ENCODE measurements at regions not wholly inside any gene's neighbourhood (a gene's known extent, or its start where the extent isn't known, plus 50 kb on each side); places are given as distances from the start of the nearest gene placed in this dataset.
"Not testable (repeated sequence)": the region's sequence is repeated elsewhere in the genome, so short reads cannot be mapped to it uniquely, and the experiment has no call there.

GRCh38 chr2:147045113-147045512 lies 799.7 kb upstream of the ACVR2A start:
- DNase-seq = peak; percentile 53

DNA sequence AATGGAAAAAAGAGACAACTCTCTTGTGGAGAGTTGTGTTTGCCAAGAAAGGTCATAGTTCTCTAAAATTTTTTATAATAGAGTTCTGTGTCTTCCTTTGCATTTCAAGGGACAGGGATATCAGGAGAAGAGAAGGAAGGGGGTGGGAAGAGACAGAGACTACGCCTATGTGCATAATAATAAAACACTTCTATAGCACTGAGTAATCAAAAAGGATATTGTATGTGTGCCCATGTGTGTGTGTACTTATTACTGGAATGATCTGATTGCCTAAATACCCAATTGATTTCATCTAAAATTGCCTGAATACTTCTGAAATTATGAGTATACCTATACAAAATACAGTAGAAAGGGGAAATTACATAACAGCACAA lies 803.7 kb upstream of the ACVR2A start:
- no peak for DNase-seq

DNA sequence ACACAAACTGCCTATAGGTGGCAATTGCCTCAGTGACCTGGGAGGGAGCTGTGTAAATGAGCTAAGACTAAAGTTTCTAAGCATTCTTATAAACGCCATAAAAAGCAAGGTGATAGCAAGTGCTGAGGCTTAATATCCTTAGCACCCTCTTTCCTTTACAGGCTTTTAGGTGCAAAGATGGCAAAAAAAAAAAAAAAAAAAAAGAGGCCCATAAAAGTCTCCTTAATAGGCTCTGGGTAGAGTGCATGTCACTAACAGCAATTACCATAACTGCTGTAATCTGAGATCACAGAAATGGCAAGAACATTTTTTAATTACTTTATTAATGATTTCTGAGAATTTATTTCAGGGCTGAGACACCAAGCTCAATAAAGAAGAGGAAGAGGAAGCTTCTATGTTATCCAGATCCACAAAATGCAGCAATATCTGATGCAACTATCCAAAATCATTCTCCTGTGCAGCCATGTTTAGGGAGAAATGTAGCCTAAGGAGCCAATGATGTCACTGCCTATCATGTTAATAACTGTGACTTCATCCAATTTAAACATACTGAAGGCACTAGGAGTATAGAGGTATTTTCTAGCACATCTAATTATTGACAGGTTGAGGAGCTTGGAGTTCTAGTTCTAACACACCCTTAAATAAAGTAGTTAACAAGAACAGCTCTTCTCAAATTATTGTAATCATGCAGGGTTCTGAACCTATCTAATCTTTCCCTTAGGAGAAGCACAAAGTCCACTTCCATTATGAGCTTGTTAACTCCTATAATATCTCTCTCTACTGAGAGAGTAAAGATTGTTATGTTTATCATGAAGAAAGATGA lies 804.3 kb upstream of the ACVR2A start:
- no peak for DNase-seq

- no peak for DNase-seq
These were observed 807.8 kb upstream of the ACVR2A start for GRCh38 chr2:147037048-147037447.

- peak; percentile 53 for DNase-seq
These were observed 811.8 kb upstream of the ACVR2A start for GRCh38 chr2:147033044-147033443.

DNA sequence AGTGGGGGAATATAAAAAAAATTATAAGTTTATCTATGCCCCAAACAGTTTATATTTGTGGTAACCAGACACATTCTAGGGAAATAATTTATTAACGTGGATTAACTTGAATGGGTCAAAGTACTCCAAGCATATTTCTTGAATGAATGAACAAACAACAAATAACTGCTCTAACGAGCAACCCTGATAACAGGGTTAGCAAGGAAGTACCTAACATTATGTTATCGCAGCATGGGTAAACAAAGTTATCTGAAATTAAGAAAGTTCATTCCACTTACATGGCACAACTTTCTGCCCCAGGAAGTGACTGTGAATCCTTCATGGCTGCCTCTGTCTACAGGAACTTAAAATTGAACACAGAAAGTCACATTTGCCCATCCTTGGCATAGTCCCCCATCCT lies 812.9 kb upstream of the ACVR2A start:
- no peak for DNase-seq

DNA sequence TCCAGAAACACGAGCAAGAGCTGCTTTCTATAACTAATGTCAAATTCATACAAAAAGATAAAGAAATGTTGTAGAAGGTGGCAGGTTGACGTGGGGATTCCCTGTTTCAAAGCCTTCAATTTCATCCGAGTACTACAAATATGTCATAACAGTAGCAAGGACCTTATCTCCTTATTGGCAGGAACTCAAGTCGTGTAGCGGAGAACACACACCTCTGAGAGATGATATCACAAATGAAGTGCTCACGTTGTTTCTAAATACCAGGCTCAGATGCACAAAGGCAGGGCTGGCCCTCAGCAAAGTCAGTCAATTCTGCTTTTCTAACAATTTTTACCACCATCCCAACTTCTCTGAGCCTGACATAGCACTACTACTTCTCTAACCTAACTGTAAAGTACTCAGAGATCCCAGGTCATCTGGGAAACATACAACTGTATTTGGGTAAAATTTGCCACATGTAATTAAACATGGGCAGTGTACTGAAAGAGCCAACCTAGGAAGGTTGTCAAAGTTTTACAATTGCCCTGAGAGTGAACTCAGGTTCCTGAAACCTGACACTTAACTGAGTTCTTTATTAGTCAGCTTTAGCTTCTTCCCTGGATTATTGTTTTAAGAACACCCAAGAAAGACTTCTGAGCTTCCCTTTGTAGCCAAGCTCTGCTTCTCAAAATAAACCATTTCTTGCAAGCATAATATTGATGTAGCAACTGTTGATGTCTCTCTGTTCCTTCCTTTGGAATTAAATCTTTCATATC lies 813.7 kb upstream of the ACVR2A start:
- DNase-seq = no peak

- DNase-seq = no peak
These were observed 817.4 kb upstream of the ACVR2A start for GRCh38 chr2:147027436-147027835.

DNA sequence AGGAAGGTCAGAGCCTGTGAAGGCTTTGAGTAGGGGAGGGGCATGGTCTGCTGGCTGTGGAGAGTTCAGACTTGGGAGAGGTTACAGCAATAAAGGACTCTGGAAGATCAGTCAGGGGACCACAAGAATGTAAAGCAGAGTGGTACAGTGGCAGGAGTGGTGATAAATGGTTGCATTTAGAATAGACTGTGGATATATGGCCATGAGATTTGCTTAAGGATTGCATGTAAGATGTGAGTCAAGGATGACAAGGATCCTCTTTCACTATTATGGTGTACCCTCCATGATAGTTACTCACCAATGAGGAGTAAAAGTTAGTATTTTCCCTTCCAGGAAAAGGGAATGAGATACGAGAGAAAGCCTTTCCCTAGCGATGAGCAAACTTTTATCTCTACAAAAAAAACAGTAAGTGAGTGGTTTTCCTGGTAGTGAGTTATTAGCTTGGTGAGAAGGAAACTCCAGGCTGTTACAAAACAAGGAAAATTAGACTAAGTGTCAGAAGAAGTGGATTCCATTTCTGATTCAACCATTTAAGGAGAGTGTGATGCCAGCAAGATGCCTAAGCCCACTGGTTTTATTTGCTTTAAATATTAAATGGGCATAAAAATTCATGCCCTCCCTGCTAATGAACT lies 818.0 kb upstream of the ACVR2A start:
- DNase-seq = peak; percentile 88

DNA sequence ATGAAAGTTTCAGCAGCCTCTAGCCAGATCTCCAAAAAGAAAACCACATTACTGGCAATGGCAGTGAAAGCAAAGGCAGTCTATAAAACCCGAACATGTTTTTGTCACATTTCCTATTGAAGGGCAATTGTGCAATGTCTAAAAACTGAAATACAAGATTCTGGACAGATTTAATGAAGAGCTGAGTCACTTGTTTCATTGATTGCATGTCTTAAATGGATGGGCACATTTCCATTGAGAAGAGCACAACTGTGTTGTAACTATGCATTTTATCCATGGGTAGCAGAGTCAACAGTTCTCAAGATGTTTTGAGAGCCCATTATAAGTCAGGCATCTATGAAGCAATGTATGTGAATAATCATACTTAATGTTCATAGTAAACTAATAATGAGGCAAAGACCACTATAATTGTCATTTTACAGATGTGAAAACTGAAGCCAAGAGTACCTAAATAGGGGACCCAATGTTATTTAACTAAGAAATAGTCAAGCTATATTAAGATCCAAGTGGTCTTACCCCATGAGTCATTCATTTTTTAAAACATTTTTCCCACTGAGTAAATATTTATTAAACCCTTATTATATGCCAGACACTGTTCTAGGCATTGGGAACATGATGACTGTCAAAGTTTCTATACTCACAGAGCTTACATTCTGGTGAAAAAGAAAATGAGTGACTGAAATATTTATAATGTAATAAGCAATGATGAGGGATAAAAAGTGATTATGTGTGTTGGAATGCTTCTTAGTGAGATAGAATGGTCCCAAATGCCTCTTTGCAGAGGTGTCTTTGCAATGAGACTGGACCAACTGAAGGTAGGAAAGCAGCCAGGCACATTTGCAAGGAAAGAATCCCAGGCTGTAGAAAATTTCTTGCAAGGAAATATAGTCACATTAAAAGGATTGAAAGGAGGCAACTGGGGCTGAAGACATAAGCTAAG lies 818.9 kb upstream of the ACVR2A start:
- DNase-seq = peak; percentile 67

DNA sequence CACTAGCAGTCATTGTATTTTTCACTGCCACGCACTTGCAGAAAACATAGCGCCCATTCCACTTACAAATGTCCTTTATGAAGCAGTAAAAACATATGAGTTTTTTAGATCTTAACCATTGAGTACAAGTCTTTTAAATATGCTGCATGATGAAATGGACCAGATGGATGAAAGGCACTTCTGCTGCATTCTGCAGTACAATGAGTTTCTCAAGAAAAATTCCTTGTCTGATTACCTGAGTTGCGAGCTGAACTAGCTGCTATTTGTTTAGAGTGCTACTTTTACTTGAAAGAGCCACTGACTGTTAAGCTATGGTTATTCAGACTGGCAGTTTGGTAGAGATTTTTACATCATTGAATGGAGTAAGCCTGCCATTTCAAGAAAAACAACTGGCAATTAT lies 825.5 kb upstream of the ACVR2A start:
- no peak for DNase-seq

DNA sequence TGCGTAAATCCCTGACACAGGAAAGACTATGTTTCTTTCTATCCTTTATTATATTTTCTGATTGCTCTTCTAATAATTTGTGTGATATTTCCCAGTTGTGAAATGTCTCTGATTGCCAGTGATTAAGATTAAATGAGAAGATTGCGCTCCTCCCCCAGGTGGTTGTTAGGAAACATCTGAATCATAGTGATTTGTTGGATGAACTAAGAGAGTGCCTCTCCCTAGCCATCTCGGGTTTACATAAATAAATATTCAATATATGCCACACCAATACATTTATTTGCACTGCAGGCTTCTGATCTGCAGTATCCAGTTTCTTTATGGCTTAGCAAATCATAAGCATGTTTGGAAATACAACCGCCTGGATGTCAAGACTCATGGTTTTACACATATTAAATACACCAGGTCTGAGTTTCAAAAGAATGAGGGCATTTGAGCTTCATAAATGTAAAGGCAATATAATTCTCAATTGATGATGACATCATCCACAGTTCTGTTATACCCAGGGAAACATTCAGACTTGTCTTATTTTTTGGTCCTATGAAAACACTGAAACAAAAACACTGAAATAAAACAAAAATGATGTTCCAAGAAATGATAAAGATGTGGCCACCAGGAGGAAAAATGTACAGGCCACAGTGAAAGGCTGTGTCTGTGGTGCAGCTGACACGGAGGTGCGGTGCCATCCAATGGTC lies 826.7 kb upstream of the ACVR2A start:
- no peak for DNase-seq

DNA sequence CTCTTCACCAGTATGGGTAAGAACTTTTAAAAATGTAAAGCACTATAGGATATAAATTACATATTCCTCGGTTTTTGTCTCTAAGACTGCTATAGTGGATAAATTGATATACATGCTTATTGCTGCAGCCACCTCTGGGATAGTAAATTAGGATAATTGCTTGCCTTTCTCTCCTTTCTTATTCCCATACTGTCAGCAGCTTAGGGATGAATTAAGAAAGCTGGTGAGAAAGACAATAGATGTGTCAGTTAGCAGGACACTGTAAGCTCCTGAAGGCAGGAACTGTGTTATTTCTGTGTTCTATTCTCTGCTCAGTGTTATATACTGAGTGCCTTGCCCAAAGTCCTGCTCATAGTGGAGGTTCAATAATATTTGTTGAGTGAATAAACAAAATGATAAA lies 828.6 kb upstream of the ACVR2A start:
- no peak for DNase-seq

GRCh38 chr2:147015591-147015990 lies 829.2 kb upstream of the ACVR2A start:
- no peak for DNase-seq

DNA sequence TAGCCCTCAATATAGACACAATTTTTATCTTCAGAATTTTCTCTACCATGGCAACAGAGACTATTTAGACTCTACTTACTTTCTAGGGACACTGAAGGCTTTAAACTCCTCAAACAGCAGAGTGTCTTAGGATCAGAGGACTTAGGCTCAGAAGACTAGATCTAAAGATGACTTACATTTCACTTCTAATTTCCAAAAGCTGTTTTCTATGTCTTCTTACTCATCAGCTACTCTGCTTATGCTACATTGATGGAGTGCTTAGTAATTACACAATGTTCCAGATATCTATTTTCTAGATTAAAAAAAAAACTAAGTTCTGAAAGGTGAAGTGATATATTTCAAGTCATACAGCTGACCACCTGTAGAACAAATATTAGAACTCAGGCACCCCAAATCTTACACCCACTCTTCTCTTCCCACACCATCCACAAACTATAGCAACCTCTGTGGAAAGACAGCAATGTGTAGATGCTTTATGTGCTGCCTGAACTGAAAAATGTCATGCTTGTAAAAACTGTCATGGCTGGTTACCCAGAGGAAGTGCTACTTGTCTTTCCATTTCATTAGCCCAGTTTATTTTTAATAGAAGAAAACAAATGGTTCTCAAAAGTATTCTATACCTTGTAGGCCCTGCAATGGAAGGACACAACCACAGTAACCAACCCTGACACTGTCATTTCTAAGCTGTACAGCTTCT lies 831.0 kb upstream of the ACVR2A start:
- DNase-seq = no peak

- no peak for DNase-seq
These were observed 836.3 kb upstream of the ACVR2A start for GRCh38 chr2:147008481-147008880.

DNA sequence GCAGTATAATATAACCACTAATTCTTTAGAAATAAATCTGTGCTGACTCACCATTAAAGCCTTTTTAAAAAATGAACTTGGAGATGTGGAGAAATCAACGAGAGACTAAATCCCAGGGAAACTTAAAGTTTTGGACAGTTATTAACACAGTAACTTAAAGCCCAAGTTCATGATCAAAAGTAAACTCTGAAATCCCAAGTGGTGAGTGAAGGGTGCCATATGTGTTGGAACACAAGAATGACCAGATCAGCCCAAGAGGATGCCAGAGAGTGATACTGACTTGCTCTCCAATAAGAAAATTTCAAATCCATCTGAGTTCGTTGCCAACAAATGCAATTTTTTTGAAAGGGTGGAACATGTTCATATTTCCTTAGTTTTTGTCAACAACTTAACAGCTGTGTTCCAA lies 838.1 kb upstream of the ACVR2A start:
- peak; percentile 59 for DNase-seq

- no peak for DNase-seq
These were observed 841.7 kb upstream of the ACVR2A start for GRCh38 chr2:147003081-147003480.

DNA sequence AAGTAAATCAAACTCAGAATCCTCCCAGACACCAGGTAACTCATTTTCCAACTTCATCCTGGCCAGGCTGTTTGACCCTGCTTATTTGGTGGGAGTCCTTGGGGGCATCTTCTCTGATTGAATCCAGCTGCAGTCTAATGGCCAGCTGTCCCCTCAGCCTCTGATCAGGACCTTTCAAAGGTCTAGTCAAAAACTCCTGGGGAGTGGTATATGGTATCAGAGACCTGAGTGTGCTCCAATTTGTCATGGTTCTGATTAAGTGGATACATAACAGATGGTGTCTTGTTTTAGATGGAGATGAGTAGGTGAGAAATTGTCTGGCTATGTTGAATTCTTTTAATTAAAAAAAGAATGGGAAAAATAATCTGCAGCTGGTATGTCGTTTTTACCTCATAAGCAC lies 842.6 kb upstream of the ACVR2A start:
- no peak for DNase-seq

- no peak for DNase-seq
These were observed 843.8 kb upstream of the ACVR2A start for GRCh38 chr2:147001061-147001460.

DNA sequence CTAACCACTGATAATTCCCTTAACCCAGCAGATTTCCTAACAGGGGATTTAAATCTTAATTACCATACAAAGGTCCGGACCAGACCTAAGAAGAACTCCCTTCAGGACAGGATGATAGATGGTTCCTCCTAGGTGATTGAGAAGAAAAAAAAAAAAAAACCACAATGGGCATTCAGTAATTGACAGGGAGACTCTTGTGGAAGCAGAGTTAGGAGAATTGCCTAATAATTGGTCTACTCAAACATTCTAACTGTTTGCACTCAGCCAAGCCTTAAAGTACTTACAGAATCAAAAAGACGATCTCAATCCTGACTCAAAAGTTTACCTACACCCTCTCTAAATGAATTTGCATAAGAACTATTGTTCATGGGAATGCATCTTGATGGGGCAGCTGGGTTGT lies 844.7 kb upstream of the ACVR2A start:
- not testable (repeated sequence) for DNase-seq

DNA sequence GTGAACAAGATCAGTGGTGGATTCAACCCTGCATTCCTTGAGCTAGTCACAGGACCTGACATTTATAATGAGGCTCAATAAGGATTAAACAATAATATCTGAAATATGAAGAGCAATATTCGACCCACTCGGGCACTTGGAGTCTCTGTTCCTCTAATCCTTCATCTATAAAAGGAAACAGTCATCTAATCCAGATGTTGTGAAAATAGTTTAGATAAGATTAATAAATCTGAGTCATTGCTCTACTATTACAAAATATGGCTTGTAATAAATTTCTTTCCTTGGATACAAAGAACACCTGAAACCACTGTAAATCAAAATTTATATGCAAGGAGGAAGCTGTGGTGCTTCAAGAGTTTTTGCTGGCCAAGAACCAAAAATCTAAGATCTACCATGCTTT lies 846.9 kb upstream of the ACVR2A start:
- DNase-seq = no peak
